GM23248 (cell line): ENCODE measurements at regions not wholly inside any gene's neighbourhood (a gene's known extent, or its start where the extent isn't known, plus 50 kb on each side); places are given as distances from the start of the nearest gene placed in this dataset.

Source experiments
- EZH2 ChIP-seq: fragments of 200-600 bp; sonication (generic); IDR thresholded peaks from 2 replicates; pipeline ENCODE4 v1.6.1; 2018; ENCODE audit warnings: antibody characterized with exemption, mild to moderate bottlenecking; ENCODE audit not compliant: insufficient read depth, poor library complexity, severe bottlenecking
- EZH2phosphoT487 ChIP-seq: fragments of 200-600 bp; sonication (generic); IDR thresholded peaks from 2 replicates; pipeline ENCODE4 v1.6.1; 2018; ENCODE audit warnings: antibody characterized with exemption, moderate library complexity, mild to moderate bottlenecking, low read depth; ENCODE audit not compliant: insufficient read depth

- no peak for TF ChIP-seq EZH2
- TF ChIP-seq EZH2phosphoT487, result no peak
Measured at GRCh38 chr17:77083531-77083930, 57.2 kb upstream of the SEC14L1 start.
